GM19438 (cell line): ENCODE measurements at regions not wholly inside any gene's neighbourhood (a gene's known extent, or its start where the extent isn't known, plus 50 kb on each side); places are given as distances from the start of the nearest gene placed in this dataset.
"Not testable (repeated sequence)": the region's sequence is repeated elsewhere in the genome, so short reads cannot be mapped to it uniquely, and the experiment has no call there.

Experiments used
- ATAC-seq: cut with Tn5 transposase; IDR thresholded peaks from one replicate; pipeline ENCODE4 v1.9.1; 2021; ENCODE audit warnings: low read depth; ENCODE audit not compliant: unreplicated experiment

GRCh38 chr11:97888641-97889040 is 1132.1 kb upstream of the CNTN5 start:
- no peak for ATAC-seq

GRCh38 chr11:97890466-97890865 is 1130.3 kb upstream of the CNTN5 start:
- no peak for ATAC-seq

- ATAC-seq: no peak
Measured at GRCh38 chr11:97893612-97894011, 1127.1 kb upstream of the CNTN5 start.

GRCh38 chr11:97894978-97895377 is 1125.8 kb upstream of the CNTN5 start:
- ATAC-seq: no peak

GRCh38 chr11:97895572-97895971 is 1125.2 kb upstream of the CNTN5 start:
- ATAC-seq: no peak

- no peak for ATAC-seq
Measured at GRCh38 chr11:97902828-97903227, 1117.9 kb upstream of the CNTN5 start.

- ATAC-seq: no peak
Measured at GRCh38 chr11:97905101-97905500, 1115.6 kb upstream of the CNTN5 start.

- ATAC-seq: no peak
Measured at GRCh38 chr11:97905671-97906070, 1115.1 kb upstream of the CNTN5 start.

- ATAC-seq: no peak
Measured at GRCh38 chr11:97908354-97908753, 1112.4 kb upstream of the CNTN5 start.

- ATAC-seq: no peak
Measured at GRCh38 chr11:97909614-97910399, 1110.9 kb upstream of the CNTN5 start.

- ATAC-seq: no peak
Measured at GRCh38 chr11:97912629-97913028, 1108.1 kb upstream of the CNTN5 start.

- not testable (repeated sequence) for ATAC-seq
Measured at GRCh38 chr11:97922933-97923332, 1097.8 kb upstream of the CNTN5 start.

GRCh38 chr11:97934572-97935208 is 1086.1 kb upstream of the CNTN5 start:
- no peak for ATAC-seq

GRCh38 chr11:97937501-97937900 is 1083.2 kb upstream of the CNTN5 start:
- ATAC-seq: no peak

GRCh38 chr11:97938789-97939188 is 1082.0 kb upstream of the CNTN5 start:
- no peak for ATAC-seq

GRCh38 chr11:97943493-97943892 is 1077.3 kb upstream of the CNTN5 start:
- no peak for ATAC-seq

- no peak for ATAC-seq
Measured at GRCh38 chr11:97948793-97949192, 1072.0 kb upstream of the CNTN5 start.

- no peak for ATAC-seq
Measured at GRCh38 chr11:97955595-97955994, 1065.2 kb upstream of the CNTN5 start.

GRCh38 chr11:97956904-97957303 is 1063.8 kb upstream of the CNTN5 start:
- ATAC-seq: no peak

GRCh38 chr11:97961431-97961830 is 1059.3 kb upstream of the CNTN5 start:
- ATAC-seq: no peak

GRCh38 chr11:97962758-97963157 is 1058.0 kb upstream of the CNTN5 start:
- ATAC-seq: no peak
